Heart left ventricle (tissue), 13 donors: ENCODE measurements at regions not wholly inside any gene's neighbourhood (a gene's known extent, or its start where the extent isn't known, plus 50 kb on each side); places are given as distances from the start of the nearest gene placed in this dataset.

Experiments
- CTCF ChIP-seq, 12 donors: fragments of 200-600 bp; sonication (generic) in 4 of 12; IDR thresholded peaks; one replicate each; pipeline versions ENCODE4 v1.5.0 to v1.8.0; 2018 to 2022; ENCODE audit warnings: antibody characterized with exemption in 12 of 12, mild to moderate bottlenecking in 5 of 12
- POLR2A ChIP-seq, 2 donors: fragments of 450-650 bp; IDR thresholded peaks; one replicate each; pipeline ENCODE4 v1.6.1; 2017; ENCODE audit warnings: antibody characterized with exemption in 2 of 2, mild to moderate bottlenecking in 2 of 2, moderate library complexity in 2 of 2
- donor health status: ischemic (EF 13 %, LVEDD 7.1; RV severe dilation, severe dysfunction).
- donor health status: DM: no; HTN: yes; CAD: no.
- donor health status: DM: no; HTN: no; CAD: no.
- donor health status: ischemic (EF 25% LVEDD 6.9; RV normal size, moderate dysfunction).
- donor health status: ischemic (EF 25% LVEDD 5.7; RV mildly dilated, moderate dysfunction).
- donor health status: ischemic (EF 35%, LVEDD 5.7; RV mildly dilated, moderate dysfunction).
- donor health status: nonischemic (EF 11% LVEDD 7.7; RV severe dilation, severe dysfunction).
- donor health status: DM: yes; HTN: yes; CAD: no.
- donor health status: PGD.
- donor health status: ischemic (EF 29% LVEDD 5.4; RV normal size, mild dysfunction).
- donor health status: nonischemic (EF 23%, LVEDD 6.1; RV moderate dilation, normal function).

DNA sequence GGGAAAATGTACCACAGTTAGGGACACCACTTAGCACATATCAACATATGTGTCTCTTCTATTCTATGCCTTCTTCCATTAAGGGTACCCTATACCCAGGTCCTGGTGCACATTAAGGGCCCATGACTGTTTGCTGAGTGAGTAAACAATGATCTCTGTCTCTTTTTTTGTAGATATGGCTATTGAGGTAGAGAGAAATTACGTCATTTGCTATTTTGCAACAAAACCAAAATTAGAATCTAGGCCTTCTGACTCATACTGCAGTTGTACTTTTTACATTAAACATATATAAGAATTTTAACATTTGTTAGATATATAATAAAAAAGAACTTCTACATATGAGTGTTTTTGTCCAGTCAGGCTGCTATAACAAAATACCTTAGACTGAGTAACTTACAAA, 683.2 kb upstream of the LRRN3 start:
- no peak for TF ChIP-seq CTCF (IDR thresholded peaks at IDR 0.05)
- TF ChIP-seq POLR2A (IDR thresholded peaks at IDR 0.05): no peak
